ENCODE measurements at regions not wholly inside any gene's neighbourhood (a gene's known extent, or its start where the extent isn't known, plus 50 kb on each side); places are given as distances from the start of the nearest gene placed in this dataset.

DNA sequence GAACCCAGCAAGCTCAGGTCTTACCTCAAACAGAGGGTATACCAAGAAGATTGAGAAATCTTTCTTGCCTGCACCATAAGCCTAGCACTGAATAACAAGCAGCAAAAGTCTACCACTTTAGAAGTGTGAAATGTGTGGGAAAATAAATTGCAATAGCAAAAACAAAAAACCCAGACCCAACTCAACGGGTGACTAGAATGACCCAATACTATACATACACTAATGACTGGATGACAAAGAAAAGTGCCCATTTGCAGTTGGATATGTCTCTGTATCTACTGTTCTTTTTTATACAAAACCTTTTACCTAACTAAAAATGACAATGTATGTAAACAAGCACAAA is 950.6 kb downstream of the TRIB2 start:
- Histone ChIP-seq H4K20me1 (ENCODE audit: insufficient read depth, low read length) (no peaks in the 10 kb centered on the region), H3K4me3 (replicated peaks in 1 of 3; ENCODE audit: insufficient read depth in 1 of 3, low read depth in 2 of 3, low read length in 3 of 3) (no peak overlapping the region), H3K4me2 (ENCODE audit: low read depth, low read length) (no peak overlapping the region), H3K4me1 (ENCODE audit: insufficient read depth, low read length) (no peaks in the 10 kb centered on the region), H3K79me2 (ENCODE audit: insufficient read depth, low read length) (no peaks in the 10 kb centered on the region), H3K36me3 (replicated peaks in 1 of 2; ENCODE audit: control insufficient read depth in 1 of 2, insufficient read depth in 2 of 2, low read length in 2 of 2) (no peaks in the 10 kb centered on the region), H3K9ac (ENCODE audit: insufficient read depth, low read depth, low read length) (no peak overlapping the region), H3K27ac (ENCODE audit: extremely low read length, insufficient read depth, low read length) (no peak overlapping the region), H3K27me3 (ENCODE audit: control insufficient read depth in 1 of 2, insufficient read depth in 2 of 2, low read length in 2 of 2) (no peaks in the 10 kb centered on the region), H2AFZ (ENCODE audit: low read length) (no peak overlapping the region), H3K9me3 (ENCODE audit: low read length) (peaks cover 92% of the 10 kb centered on the region)
- in situ Hi-C loops (cut with HindIII; ENCODE audit: extremely low pct_ligation_motif_present, low pct_unique_long_range_greater_than_20kb), result no loop called here
- ChIA-PET CTCF (ENCODE audit: low intra/inter-chr PET ratio, low total read pairs) (no interaction called here), POLR2A (no interaction called here)
- ATAC-seq (no peak), DNase-seq (ENCODE audit: low spot score) (no peak), FAIRE-seq (no peak)
- no peak for TF ChIP-seq ZNF44 (CRISPR knock-in tag; IDR thresholded peaks at IDR 0.05)
- TF ChIP-seq ZNF674 (CRISPR knock-in tag; IDR thresholded peaks at IDR 0.05; ENCODE audit: low read depth), result no peak
- TF ChIP-seq NFE2 (CRISPR knock-in tag; IDR thresholded peaks at IDR 0.05), result no peak
- TF ChIP-seq ZNF790 (CRISPR knock-in tag; IDR thresholded peaks at IDR 0.05; ENCODE audit: borderline replicate concordance), result no peak
- TF ChIP-seq ZFAT (CRISPR knock-in tag; conservative IDR thresholded peaks at IDR 0.05), result no peak
- TF ChIP-seq PHF8 (CRISPR knock-in tag; IDR thresholded peaks at IDR 0.05), result no peak
- BruUV-seq (replicated peaks), result no TSS peak
- intact Hi-C loops (cut with micrococcal nuclease; ENCODE audit: unreplicated experiment), result no loop called here
- WGBS (ENCODE audit: low lambda C conversion rate), result 14% methylated on average over 1 of the region's 1 CpG

GRCh38 chr2:13669607-13670006 is 952.9 kb downstream of the TRIB2 start:
- ATAC-seq (no peak), FAIRE-seq (no peak), DNase-seq (ENCODE audit: low spot score) (no peak)
- no peaks in the 10 kb centered on the region for H3K4me1 ChIP-seq (ENCODE audit: insufficient read depth, low read length)
- no peaks in the 10 kb centered on the region for H4K20me1 ChIP-seq (ENCODE audit: insufficient read depth, low read length)
- POLR2A ChIA-PET, result no interaction called here
- H3K27me3 ChIP-seq (ENCODE audit: control insufficient read depth in 1 of 2, insufficient read depth in 2 of 2, low read length in 2 of 2), result no peaks in the 10 kb centered on the region
- CTCF ChIA-PET (ENCODE audit: low intra/inter-chr PET ratio, low total read pairs), result no interaction called here
- H3K9ac ChIP-seq (ENCODE audit: insufficient read depth, low read depth, low read length), result no peak overlapping the region
- BruUV-seq (replicated peaks), result no TSS peak
- no peak overlapping the region for H2AFZ ChIP-seq (ENCODE audit: low read length)
- no peaks in the 10 kb centered on the region for H3K79me2 ChIP-seq (ENCODE audit: insufficient read depth, low read length)
- intact Hi-C loops (cut with micrococcal nuclease; ENCODE audit: unreplicated experiment), result no loop called here
- H3K4me2 ChIP-seq (ENCODE audit: low read depth, low read length), result no peak overlapping the region
- H3K27ac ChIP-seq (ENCODE audit: extremely low read length, insufficient read depth, low read length), result no peak overlapping the region
- 13% methylated on average over 3 of the region's 3 CpGs for WGBS (ENCODE audit: low lambda C conversion rate)
- in situ Hi-C loops (cut with HindIII; ENCODE audit: extremely low pct_ligation_motif_present, low pct_unique_long_range_greater_than_20kb), result no loop called here
- H3K36me3 ChIP-seq (replicated peaks in 1 of 2; ENCODE audit: control insufficient read depth in 1 of 2, insufficient read depth in 2 of 2, low read length in 2 of 2), result no peaks in the 10 kb centered on the region
- H3K4me3 ChIP-seq (replicated peaks in 1 of 3; ENCODE audit: insufficient read depth in 1 of 3, low read depth in 2 of 3, low read length in 3 of 3), result no peak overlapping the region
- H3K9me3 ChIP-seq (ENCODE audit: low read length), result peaks cover 93% of the 10 kb centered on the region
- no peak for TF ChIP-seq ATF5 (CRISPR knock-in tag; IDR thresholded peaks at IDR 0.05; ENCODE audit: low read depth)
- no peak for TF ChIP-seq SSRP1 (CRISPR knock-in tag; IDR thresholded peaks at IDR 0.05)
- TF ChIP-seq SATB2 (CRISPR knock-in tag; IDR thresholded peaks at IDR 0.05), result no peak
- TF ChIP-seq AGO1 (IDR thresholded peaks at IDR 0.05; ENCODE audit: low read depth, low read length, poor library complexity, severe bottlenecking), result no peak
- TF ChIP-seq ZNF33A (CRISPR knock-in tag; IDR thresholded peaks at IDR 0.05; ENCODE audit: borderline replicate concordance), result no peak
- TF ChIP-seq HOXA7 (CRISPR knock-in tag; IDR thresholded peaks at IDR 0.05), result no peak
- no peak for TF ChIP-seq SP5 (CRISPR knock-in tag; IDR thresholded peaks at IDR 0.05; ENCODE audit: borderline replicate concordance, low read depth)
- TF ChIP-seq ZUFSP (CRISPR knock-in tag; IDR thresholded peaks at IDR 0.05; ENCODE audit: borderline replicate concordance), result no peak
- no peak for TF ChIP-seq RNF219 (CRISPR knock-in tag; IDR thresholded peaks at IDR 0.05)
- no peak for TF ChIP-seq MEIS2 (CRISPR knock-in tag; IDR thresholded peaks at IDR 0.05)
- no peak for TF ChIP-seq IRF2 (CRISPR knock-in tag; IDR thresholded peaks at IDR 0.05)
- TF ChIP-seq CBX1 (IDR thresholded peaks at IDR 0.05; ENCODE audit: low read depth), result no peak

Data from HepG2 (cell line).